ENCODE measurements at regions not wholly inside any gene's neighbourhood (a gene's known extent, or its start where the extent isn't known, plus 50 kb on each side); places are given as distances from the start of the nearest gene placed in this dataset.

DNA sequence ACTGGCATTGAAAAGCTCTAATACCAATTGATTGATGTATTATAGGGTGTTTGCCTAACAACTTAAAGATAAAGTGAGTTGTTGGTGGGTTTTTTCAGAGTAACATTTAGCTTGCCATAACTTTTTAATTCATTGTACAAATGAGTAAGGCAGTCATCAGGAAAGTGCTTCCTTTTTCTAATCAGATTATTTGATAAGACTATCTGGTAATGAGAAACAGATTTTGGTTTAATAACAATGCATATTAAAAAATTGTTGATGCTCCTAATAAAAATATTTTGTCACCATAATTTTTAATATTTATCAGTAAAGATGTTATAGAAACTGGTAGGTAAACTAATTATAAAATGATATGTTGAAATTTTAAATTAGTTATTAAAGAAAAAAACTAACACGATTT, 51.3 kb downstream of the BLTP1 start:
- DNase-seq: no peak

DNA sequence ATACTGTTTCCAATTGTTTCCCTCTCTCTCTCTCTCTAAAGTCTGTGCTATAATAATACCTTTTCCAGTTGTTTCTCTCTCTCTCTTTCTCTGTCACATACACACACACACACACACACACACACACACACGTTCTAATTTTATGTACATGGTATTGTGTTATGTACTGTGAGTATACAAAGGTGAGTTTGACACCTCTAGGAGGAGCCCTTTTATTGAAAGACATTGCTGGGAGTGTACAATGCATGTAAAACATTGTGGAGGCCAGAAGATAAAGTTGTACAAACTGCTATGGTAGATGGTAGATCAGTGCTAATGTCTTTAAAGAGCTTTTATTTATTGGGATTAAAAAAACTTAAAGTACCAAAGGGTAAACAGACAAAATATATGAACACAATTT, 53.6 kb downstream of the BLTP1 start:
- DNase-seq: no peak

DNA sequence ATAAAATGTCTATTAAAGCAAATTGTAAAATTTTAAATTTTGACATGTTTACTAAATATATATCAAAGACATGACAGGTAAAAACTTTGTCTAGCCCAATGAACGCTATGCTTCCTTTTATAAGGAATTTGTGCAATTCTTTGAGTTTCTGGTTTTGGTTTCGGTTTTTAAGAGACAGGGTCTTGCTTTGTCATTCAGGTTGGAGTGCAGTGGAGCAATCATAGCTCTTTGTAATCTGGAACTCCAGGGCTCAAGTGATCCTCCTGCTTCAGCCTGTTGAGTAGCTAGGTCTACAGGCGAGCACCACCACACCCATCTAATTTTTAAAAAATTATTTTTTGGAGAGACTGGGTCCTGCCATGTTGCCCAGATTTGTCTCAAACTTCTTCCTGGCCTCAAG, 60.7 kb downstream of the BLTP1 start:
- no peak for DNase-seq

DNA sequence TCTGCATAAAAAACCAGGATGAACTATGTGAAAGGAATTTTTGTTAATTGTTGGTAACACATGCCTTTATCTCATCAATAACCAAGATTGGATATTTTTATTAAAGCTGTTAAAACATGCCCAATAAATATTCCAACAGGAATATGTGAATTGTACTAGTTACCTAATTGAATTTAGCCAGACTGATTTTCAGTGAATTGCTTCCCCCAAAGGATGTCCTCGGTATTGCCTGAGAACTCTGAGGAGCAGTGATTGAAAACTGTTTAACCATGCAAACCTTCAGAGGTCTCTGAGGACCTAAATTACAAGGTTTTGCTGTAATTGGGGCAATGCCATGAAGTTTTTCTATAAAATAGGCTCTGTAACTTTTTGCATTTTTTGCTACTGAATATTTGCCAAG, 66.6 kb downstream of the BLTP1 start:
- no peak for DNase-seq

GRCh38 chr4:122219356-122219755, 67.2 kb downstream of the BLTP1 start:
- DNase-seq: no peak

DNA sequence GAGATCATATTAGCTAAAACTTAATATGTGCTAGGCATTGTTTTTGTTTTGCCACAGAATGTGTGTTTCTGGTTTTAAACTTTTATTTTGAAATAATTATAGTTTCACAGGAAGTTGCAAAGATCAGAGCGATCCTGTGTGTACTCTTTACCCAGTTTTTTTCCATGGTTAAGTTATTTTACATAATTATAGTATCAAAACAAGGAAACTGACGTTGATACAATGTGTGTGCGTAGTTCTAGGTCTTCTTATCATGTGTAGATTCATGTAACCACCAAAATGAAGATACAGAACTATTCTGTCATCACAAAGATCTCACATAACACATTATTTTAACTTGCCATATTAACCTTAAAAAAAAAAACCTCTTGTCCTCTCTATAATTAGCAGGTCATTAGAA, 69.2 kb downstream of the BLTP1 start:
- DNase-seq: no peak

DNA sequence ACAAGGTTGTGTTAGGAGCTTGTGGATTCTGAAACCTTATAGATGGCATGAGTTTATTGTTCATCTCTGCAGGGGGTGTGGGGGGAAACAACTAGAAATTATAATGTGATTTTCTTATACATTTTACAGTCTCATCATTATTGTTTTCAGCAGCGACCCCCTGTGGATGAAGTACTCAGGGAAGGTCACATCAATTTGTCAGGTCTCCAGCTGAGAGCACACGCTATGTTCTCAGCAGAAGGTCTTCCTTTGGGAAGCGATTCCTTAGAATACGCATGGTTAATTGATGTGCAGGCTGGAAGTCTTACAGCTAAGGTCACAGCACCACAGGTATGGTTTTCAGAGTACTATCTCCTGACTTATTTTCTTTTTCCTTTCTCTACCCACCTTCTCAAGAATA, 72.2 kb downstream of the BLTP1 start:
- no peak for DNase-seq

DNA sequence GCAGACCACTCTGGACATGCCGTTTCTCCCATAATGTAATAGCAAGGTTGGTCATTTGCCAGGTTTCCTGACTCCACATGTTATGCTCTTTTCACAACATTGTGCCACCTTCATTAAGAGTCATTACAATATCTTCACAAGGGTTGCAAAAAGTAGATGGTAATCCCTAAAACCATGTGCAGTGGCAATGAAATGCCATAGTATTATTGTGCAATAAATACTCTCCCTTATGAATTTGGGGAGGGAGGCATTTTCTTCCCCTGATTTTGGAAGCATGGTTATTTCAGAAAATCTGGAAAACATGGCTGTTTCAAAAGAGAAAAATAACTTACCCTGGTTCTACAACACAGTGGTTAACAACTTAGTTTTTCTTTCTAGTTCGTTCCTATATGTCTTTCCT, 75.1 kb downstream of the BLTP1 start:
- no peak for DNase-seq

DNA sequence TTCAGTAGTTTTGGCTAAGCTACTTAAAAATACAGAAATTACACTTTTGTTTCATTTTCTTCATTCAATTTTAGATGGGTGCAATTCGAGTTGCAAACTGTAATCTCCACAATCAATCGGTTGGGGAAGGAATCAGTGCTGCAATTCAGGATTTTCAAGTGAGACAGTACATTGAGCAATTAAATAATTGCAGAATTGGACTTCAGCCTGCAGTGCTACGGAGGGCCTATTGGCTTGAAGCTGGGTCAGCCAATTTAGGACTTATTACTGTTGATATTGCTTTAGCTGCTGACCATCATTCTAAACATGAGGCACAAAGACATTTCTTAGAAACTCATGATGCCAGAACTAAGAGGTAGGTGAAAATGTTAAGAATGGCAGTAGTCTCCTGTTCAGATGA, 77.7 kb downstream of the BLTP1 start:
- no peak for DNase-seq

GRCh38 chr4:122232633-122233032, 80.5 kb downstream of the BLTP1 start:
- DNase-seq: no peak

DNA sequence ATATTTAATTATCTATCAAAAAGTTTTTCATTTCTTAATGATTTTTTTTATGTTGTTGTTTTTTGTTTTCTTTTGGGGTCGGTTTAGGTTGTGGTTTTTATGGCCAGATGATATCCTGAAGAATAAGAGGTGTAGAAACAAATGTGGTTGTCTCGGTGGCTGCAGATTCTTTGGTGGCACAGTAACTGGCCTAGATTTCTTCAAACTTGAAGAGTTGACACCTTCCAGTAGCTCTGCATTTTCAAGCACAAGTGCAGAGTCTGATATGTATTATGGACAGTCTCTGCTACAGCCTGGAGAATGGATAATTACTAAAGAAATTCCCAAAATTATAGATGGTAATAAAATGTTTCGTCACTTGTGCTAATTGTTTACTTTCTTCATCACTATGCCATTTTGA, 82.6 kb downstream of the BLTP1 start:
- no peak for DNase-seq

- DNase-seq: no peak
Measured at GRCh38 chr4:122243785-122244184, 91.7 kb downstream of the BLTP1 start.

DNA sequence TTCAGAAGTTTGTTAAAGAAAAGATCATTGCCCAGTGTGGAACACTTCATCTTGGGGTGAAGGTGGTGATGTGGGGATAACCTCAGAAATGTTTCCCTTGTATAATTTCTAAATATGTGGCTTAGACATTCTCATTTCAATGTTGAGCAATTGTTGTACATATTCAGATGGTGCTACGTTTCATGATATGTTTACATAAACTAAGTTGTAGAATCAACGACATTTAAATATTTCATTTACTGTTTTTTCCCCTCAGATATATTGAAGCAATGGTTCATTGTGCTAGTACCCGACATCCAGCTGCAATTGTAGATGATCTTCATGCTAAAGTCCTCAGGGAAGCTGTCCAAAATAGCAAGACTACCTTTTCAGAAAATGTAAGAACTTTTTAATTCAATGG, 92.6 kb downstream of the BLTP1 start:
- no peak for DNase-seq

GRCh38 chr4:122246551-122246950, 94.4 kb downstream of the BLTP1 start:
- no peak for DNase-seq

- DNase-seq: no peak
Measured at GRCh38 chr4:122249357-122249756, 97.2 kb downstream of the BLTP1 start.

DNA sequence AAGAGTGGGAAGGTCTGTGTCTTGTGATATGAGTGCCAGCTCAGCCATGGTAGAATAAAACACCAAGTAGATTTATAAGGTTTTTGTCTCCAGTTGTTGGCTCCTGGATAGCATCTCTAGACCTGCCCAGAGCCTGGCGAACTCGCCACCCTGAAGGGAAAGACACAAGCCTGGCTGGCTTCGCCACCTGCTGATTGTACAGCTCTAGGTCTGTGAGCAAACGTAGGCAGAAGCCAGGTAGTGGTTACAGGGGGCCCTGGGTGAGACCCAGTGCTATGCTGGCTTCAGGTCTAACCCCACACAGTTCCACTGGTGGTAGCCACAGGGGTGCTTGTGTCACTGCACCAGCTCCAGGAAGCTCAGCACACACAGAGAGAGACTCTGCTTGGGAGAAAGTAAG, 100.5 kb downstream of the BLTP1 start:
- no peak for DNase-seq

- DNase-seq: no peak
Measured at GRCh38 chr4:122259849-122260248, 107.7 kb downstream of the BLTP1 start.

- no peak for DNase-seq
Measured at GRCh38 chr4:122276359-122276758, 102.5 kb upstream of the ADAD1 start.

DNA sequence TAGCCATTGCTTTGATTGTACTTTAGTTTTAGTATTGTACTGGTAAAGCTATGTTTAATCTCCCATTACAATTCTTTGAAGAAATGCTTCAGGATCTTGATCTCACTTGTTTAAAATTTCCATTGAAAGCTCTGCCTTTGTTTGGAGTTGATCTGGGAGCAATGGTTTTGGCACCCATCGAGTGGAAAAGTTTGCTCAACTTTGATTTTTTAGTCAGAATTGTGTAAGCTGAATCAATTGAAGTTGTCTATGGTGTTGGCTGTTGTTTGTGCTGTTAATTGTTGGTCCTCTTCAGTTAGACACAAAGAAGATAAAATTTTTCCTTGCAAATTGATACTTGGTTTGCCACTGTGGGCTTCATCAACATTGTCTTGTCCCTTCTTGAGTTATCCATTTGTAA, 99.8 kb upstream of the ADAD1 start:
- DNase-seq: no peak

DNA sequence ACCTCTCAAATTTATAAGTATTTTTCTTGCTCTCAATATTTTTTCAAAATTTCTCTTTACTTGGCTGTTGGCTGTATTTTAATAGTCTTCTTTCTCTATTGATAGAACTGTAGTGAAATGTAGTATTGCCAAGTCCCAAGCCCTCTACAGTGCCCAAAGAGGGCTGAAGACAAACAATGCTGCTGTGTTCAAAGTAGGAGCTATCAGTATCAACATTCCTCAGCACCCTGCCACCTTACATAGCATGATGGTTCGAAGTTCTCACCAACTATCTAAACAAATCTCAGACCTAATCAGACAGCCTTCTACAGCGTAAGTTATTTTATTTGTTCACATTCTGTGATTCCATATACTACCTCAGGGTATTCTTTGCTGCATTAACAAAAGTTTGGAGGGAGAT, 99.1 kb upstream of the ADAD1 start:
- no peak for DNase-seq

DNA sequence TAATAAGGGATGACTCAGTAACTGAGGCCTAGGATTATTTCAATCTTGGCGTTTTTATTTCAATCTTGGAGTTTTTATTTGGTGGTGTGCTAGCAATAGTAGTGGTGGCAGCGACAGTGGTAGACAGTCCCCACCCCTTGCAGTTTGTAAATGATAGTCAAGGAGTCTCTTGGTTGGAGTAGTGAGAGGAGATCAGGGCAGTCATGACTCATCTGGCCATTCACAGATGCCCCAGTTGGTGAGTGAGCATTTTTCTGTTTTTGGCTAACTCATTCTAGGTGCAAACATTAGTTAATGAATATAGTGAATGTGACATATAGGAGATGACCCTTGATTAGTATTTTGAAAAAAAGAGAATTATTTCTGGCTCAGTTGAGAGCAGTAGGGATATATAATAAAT, 93.5 kb upstream of the ADAD1 start:
- no peak for DNase-seq

- no peak for DNase-seq
Measured at GRCh38 chr4:122293374-122294365, 85.1 kb upstream of the ADAD1 start.

GRCh38 chr4:122297694-122298093, 81.1 kb upstream of the ADAD1 start:
- DNase-seq: no peak

DNA sequence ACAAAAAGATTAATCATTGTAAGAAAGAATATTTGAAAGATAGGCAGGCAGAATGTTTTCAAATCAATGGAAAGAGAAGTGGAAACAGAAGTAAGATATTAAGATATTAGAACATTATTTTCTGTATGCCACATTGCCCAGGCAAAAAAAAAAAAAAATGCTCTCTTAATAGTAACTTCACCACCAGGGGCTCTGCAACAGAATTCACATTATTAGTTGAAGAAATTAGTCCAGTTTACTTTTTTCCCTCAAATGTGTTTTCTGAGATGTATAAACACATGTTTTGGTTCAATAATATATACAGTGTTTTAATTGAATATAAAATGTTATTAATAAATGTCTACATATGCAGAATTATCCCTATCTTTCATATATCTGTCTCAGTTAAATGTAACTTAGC, 78.0 kb upstream of the ADAD1 start:
- DNase-seq: no peak

Measured in left kidney (tissue), 1 donor.